ENCODE measurements at regions not wholly inside any gene's neighbourhood (a gene's known extent, or its start where the extent isn't known, plus 50 kb on each side); places are given as distances from the start of the nearest gene placed in this dataset.

- H3K36me3 ChIP-seq, result no peaks in the 10 kb centered on the region
- H3K27ac ChIP-seq, result no peak overlapping the region
- no peaks in the 10 kb centered on the region for H3K9me3 ChIP-seq
- TF ChIP-seq POLR2AphosphoS5 (IDR thresholded peaks at IDR 0.05), result no peak
- TF ChIP-seq CTCF (IDR thresholded peaks at IDR 0.05), result no peak
- TF ChIP-seq EP300 (IDR thresholded peaks at IDR 0.05), result no peak
- TF ChIP-seq POLR2A (IDR thresholded peaks at IDR 0.05), result no peak
- H3K27me3 ChIP-seq, result no peaks in the 10 kb centered on the region
- DNase-seq, result no peak
- WGBS, 2 donors, result 93% methylated on average over 4 of the region's 4 CpGs
- no peak overlapping the region for H3K4me3 ChIP-seq
- ATAC-seq (ENCODE audit: low FRiP score in 2 of 2), result no peak
- H3K4me1 ChIP-seq, result no peaks in the 10 kb centered on the region
Observed at GRCh38 chr12:71060426-71060825, 97.4 kb downstream of the TSPAN8 start.

GRCh38 chr12:71057330-71057729 lies 100.5 kb downstream of the TSPAN8 start:
- Histone ChIP-seq H3K4me3 (no peak overlapping the region), H3K36me3 (no peaks in the 10 kb centered on the region), H3K27ac (no peak overlapping the region), H3K4me1 (no peaks in the 10 kb centered on the region), H3K27me3 (no peaks in the 10 kb centered on the region), H3K9me3 (no peaks in the 10 kb centered on the region)
- DNase-seq (no peak), ATAC-seq (ENCODE audit: low FRiP score in 2 of 2) (no peak)
- WGBS, 2 donors, result 67 to 77% methylated on average over 2 of the region's 2 CpGs
- TF ChIP-seq POLR2AphosphoS5 (IDR thresholded peaks at IDR 0.05) (no peak), EP300 (IDR thresholded peaks at IDR 0.05) (no peak), CTCF (IDR thresholded peaks at IDR 0.05) (no peak), POLR2A (IDR thresholded peaks at IDR 0.05) (no peak)

GRCh38 chr12:71054551-71054950 lies 103.2 kb downstream of the TSPAN8 start:
- 56% methylated on average over 2 of the region's 2 CpGs for WGBS, 2 donors

GRCh38 chr12:71046215-71046614 lies 111.6 kb downstream of the TSPAN8 start:
- DNase-seq (no peak), ATAC-seq (ENCODE audit: low FRiP score in 2 of 2) (peak in 1 of 2 donors; percentile 57)
- no peaks in the 10 kb centered on the region for H3K27me3 ChIP-seq
- H3K36me3 ChIP-seq, result no peaks in the 10 kb centered on the region
- H3K27ac ChIP-seq, result peak overlapping the region; percentile 5 to 51 (median 29)
- H3K4me3 ChIP-seq, result no peak overlapping the region
- no peaks in the 10 kb centered on the region for H3K4me1 ChIP-seq
- H3K9me3 ChIP-seq, result no peaks in the 10 kb centered on the region
- TF ChIP-seq EP300 (IDR thresholded peaks at IDR 0.05), result no peak
- TF ChIP-seq POLR2AphosphoS5 (IDR thresholded peaks at IDR 0.05), result no peak
- no peak for TF ChIP-seq CTCF (IDR thresholded peaks at IDR 0.05)
- TF ChIP-seq POLR2A (IDR thresholded peaks at IDR 0.05), result no peak

More at GRCh38 chr12:71054551-71054950, 103.2 kb downstream of the TSPAN8 start:
- Histone ChIP-seq H3K27me3 (no peaks in the 10 kb centered on the region), H3K36me3 (no peaks in the 10 kb centered on the region), H3K9me3 (no peaks in the 10 kb centered on the region), H3K4me3 (no peak overlapping the region), H3K27ac (no peak overlapping the region), H3K4me1 (no peaks in the 10 kb centered on the region)
- DNase-seq (no peak), ATAC-seq (ENCODE audit: low FRiP score in 2 of 2) (no peak)
- TF ChIP-seq POLR2AphosphoS5 (IDR thresholded peaks at IDR 0.05) (no peak), CTCF (IDR thresholded peaks at IDR 0.05) (no peak), EP300 (IDR thresholded peaks at IDR 0.05) (no peak), POLR2A (IDR thresholded peaks at IDR 0.05) (no peak)

DNA sequence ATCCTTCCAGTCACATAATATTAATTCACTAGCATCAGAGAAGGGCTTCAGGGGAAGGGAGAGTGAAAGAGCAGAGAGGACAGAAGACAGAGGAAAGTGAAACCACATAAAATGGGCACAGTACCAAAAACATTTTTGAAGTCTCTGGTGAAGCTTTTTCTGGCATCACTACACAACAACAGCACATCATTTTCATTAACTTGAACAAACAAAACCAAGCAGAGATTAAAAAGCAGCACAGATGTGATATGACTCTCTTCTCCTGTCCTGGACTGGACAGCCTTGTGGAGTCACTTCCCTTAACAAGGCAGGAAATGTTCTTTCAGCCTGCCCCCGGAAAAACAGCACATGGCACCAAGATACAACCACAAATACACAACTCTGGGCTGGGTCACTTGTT lies 112.0 kb downstream of the TSPAN8 start:
- Histone ChIP-seq H3K27me3 (no peaks in the 10 kb centered on the region), H3K4me3 (no peak overlapping the region), H3K27ac (peak overlapping the region; percentile 5 to 51 (median 29)), H3K9me3 (no peaks in the 10 kb centered on the region), H3K36me3 (no peaks in the 10 kb centered on the region), H3K4me1 (no peaks in the 10 kb centered on the region)
- ATAC-seq (ENCODE audit: low FRiP score in 2 of 2) (peak; percentile 7 to 78), DNase-seq (no peak)
- TF ChIP-seq EP300 (IDR thresholded peaks at IDR 0.05), result no peak
- no peak for TF ChIP-seq POLR2A (IDR thresholded peaks at IDR 0.05)
- no peak for TF ChIP-seq POLR2AphosphoS5 (IDR thresholded peaks at IDR 0.05)
- no peak for TF ChIP-seq CTCF (IDR thresholded peaks at IDR 0.05)
- 22 to 43% methylated on average over 1 of the region's 1 CpG for WGBS, 2 donors
